PC-3 (cell line): ENCODE measurements at regions not wholly inside any gene's neighbourhood (a gene's known extent, or its start where the extent isn't known, plus 50 kb on each side); places are given as distances from the start of the nearest gene placed in this dataset.

Source experiments
- CTCF ChIP-seq: fragments of 300-600 bp; sonication (generic); conservative IDR thresholded peaks from 2 replicates; pipeline ENCODE4 v1.5.1; 2017; ENCODE audit warnings: antibody characterized with exemption, low read depth, mild to moderate bottlenecking, low read length
- EZH2 ChIP-seq: fragments of 300-600 bp; sonication (generic); IDR thresholded peaks from one replicate; pipeline ENCODE4 v1.6.1; 2017; ENCODE audit warnings: antibody characterized with exemption, mild to moderate bottlenecking, low read length; ENCODE audit not compliant: unreplicated experiment
- EZH2phosphoT487 ChIP-seq: fragments of 300-600 bp; sonication (generic); IDR thresholded peaks from 2 replicates; pipeline ENCODE4 v1.6.1; 2018; ENCODE audit warnings: mild to moderate bottlenecking, antibody characterized with exemption, low read length, borderline replicate concordance

- TF ChIP-seq CTCF, result peak; percentile 34
- TF ChIP-seq EZH2, result no peak
- no peak for TF ChIP-seq EZH2phosphoT487
These were observed 61.0 kb upstream of the EPB41L3 start for GRCh38 chr18:5604778-5605177.
